CD4-positive, alpha-beta T cell (primary cell): ENCODE measurements at regions not wholly inside any gene's neighbourhood (a gene's known extent, or its start where the extent isn't known, plus 50 kb on each side); places are given as distances from the start of the nearest gene placed in this dataset.
A peak's percentile ranks its signal among the peaks of the same experiment; 100 is the strongest.

Experiments
- ATAC-seq: fragments of 200-7000 bp; cut with Tn5 transposase; one replicate; pipeline ENCODE4 v1.10.0; 2022; ENCODE audit warnings: mild to moderate bottlenecking; ENCODE audit not compliant: poor library complexity
- CTCF ChIA-PET: fragments of 350-600 bp; sonication (Branson Sonifier 250); formaldehyde crosslinking; loops from one replicate; lab custom pipeline; 2021; ENCODE audit warnings: antibody characterized with exemption, inconsistent platforms; lab: Charles Lee
- POLR2A ChIA-PET: fragments of 350-600 bp; sonication (Branson Sonifier 250); formaldehyde crosslinking; loops from one replicate; lab custom pipeline; 2021; ENCODE audit warnings: antibody characterized with exemption, inconsistent platforms; lab: Charles Lee
- DNase-seq, 14 experiments: peaks; one replicate each; pipeline ENCODE4 v3.0.0-alpha.2; 2013 to 2020; ENCODE audit warnings: mixed read lengths in 2 of 14
- H3K27ac ChIP-seq, 2 donors: one replicate each; pipeline versions ENCODE4 v1.5.1 to v1.7.0; 2013; ENCODE audit warnings: low read length in 2 of 2, low read depth in 1 of 2, mild to moderate bottlenecking in 1 of 2
- H3K27me3 ChIP-seq, 2 experiments: 1 replicate in 1 of 2; 2 replicates in 1 of 2; pipeline versions ENCODE4 v1.6.1 to v1.7.0; 2013; ENCODE audit warnings: low read length in 2 of 2, control low read depth in 1 of 2, mild to moderate bottlenecking in 1 of 2, moderate library complexity in 1 of 2; ENCODE audit not compliant: insufficient read depth in 2 of 2, control insufficient read depth in 1 of 2
- H3K36me3 ChIP-seq: one replicate; pipeline ENCODE4 v1.6.1; 2013; ENCODE audit warnings: low read length, control low read depth; ENCODE audit not compliant: insufficient read depth
- H3K4me1 ChIP-seq: one replicate; pipeline ENCODE4 v1.6.1; 2013; ENCODE audit warnings: low read length, control low read depth; ENCODE audit not compliant: insufficient read depth
- H3K4me3 ChIP-seq: one replicate; pipeline ENCODE4 v1.5.1; 2013; ENCODE audit warnings: mild to moderate bottlenecking, low read length, moderate library complexity
- H3K9me3 ChIP-seq, 2 experiments: 1 replicate in 1 of 2; 2 replicates in 1 of 2; pipeline versions ENCODE4 v1.6.1 to v1.7.0; 2013; ENCODE audit warnings: low read length in 2 of 2, mild to moderate bottlenecking in 2 of 2, control low read depth in 1 of 2, moderate library complexity in 1 of 2; ENCODE audit not compliant: control insufficient read depth in 1 of 2, insufficient read depth in 1 of 2
- H3K27ac Mint-ChIP-seq: one replicate; pipeline ENCODE4 v1.8.0; 2020; ENCODE audit warnings: mixed read lengths
- H3K27me3 Mint-ChIP-seq: one replicate; pipeline ENCODE4 v1.8.0; 2021; ENCODE audit warnings: mixed read lengths
- H3K36me3 Mint-ChIP-seq: one replicate; pipeline ENCODE4 v1.8.0; 2021; ENCODE audit warnings: low read depth, mixed read lengths
- H3K4me1 Mint-ChIP-seq: one replicate; pipeline ENCODE4 v1.8.0; 2021; ENCODE audit warnings: low read depth, mixed read lengths
- H3K4me3 Mint-ChIP-seq: one replicate; pipeline ENCODE4 v1.8.0; 2020; ENCODE audit warnings: mild to moderate bottlenecking, mixed read lengths
- H3K9me3 Mint-ChIP-seq: one replicate; pipeline ENCODE4 v1.8.0; 2020; ENCODE audit warnings: mixed read lengths
- intact Hi-C, 2 experiments: fragments of 100-400 bp; cut with DNase I in 1 of 2; cut with micrococcal nuclease in 1 of 2; formaldehyde crosslinking; loops; one replicate each; pipeline versions ENCODE4 v1.15.1 to v1.9.0; 2023 to 2025; cut with DNase I, micrococcal nuclease
- TF ChIP-seq, protein P1 (sequence below): fragments of 200-600 bp; IDR thresholded peaks from one replicate; pipeline ENCODE4 v1.8.0; 2022; ENCODE audit warnings: antibody characterized with exemption, mild to moderate bottlenecking

- ATAC-seq (peak; percentile 60), DNase-seq (peak in 4 of 14 experiments; percentile 9 to 57 (median 37))
- H3K4me3 ChIP-seq, result no peak overlapping the region
- no peak overlapping the region for H3K27ac ChIP-seq
- no peaks in the 10 kb centered on the region for H3K27me3 ChIP-seq
- Mint-ChIP-seq H3K27me3 (no peaks in the 10 kb centered on the region), H3K9me3 (peaks cover 18% of the 10 kb centered on the region), H3K36me3 (peaks cover 14% of the 10 kb centered on the region), H3K4me1 (no peaks in the 10 kb centered on the region), H3K4me3 (no peak overlapping the region), H3K27ac (no peak overlapping the region)
- peaks cover 5 to 31% of the 10 kb centered on the region in 2 experiments for H3K9me3 ChIP-seq
- TF ChIP-seq, protein P1, sequence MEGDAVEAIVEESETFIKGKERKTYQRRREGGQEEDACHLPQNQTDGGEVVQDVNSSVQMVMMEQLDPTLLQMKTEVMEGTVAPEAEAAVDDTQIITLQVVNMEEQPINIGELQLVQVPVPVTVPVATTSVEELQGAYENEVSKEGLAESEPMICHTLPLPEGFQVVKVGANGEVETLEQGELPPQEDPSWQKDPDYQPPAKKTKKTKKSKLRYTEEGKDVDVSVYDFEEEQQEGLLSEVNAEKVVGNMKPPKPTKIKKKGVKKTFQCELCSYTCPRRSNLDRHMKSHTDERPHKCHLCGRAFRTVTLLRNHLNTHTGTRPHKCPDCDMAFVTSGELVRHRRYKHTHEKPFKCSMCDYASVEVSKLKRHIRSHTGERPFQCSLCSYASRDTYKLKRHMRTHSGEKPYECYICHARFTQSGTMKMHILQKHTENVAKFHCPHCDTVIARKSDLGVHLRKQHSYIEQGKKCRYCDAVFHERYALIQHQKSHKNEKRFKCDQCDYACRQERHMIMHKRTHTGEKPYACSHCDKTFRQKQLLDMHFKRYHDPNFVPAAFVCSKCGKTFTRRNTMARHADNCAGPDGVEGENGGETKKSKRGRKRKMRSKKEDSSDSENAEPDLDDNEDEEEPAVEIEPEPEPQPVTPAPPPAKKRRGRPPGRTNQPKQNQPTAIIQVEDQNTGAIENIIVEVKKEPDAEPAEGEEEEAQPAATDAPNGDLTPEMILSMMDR, result peak; percentile 72
- no peaks in the 10 kb centered on the region for H3K4me1 ChIP-seq
- POLR2A ChIA-PET, result no interaction called here
- intact Hi-C loops, result loop anchor here (1.0 to 5.0 kb wide), 2 partner anchors 312 to 655 kb away; no protein-coding TSS in a partner anchor
- CTCF ChIA-PET, result interaction anchor here (1.4 kb wide), 1 partner anchor 23 kb away, joined by 3 read pairs; no protein-coding TSS in a partner anchor
- no peaks in the 10 kb centered on the region for H3K36me3 ChIP-seq
Observed at GRCh38 chr11:88231894-88232482, 56.7 kb upstream of the RAB38 start.

GRCh38 chr11:88229303-88229702 lies 54.1 kb upstream of the RAB38 start:
- Mint-ChIP-seq H3K36me3 (peaks cover 29% of the 10 kb centered on the region), H3K27ac (no peak overlapping the region), H3K4me1 (no peaks in the 10 kb centered on the region), H3K27me3 (no peaks in the 10 kb centered on the region), H3K4me3 (no peak overlapping the region), H3K9me3 (peaks cover 32% of the 10 kb centered on the region)
- Histone ChIP-seq H3K27ac (no peak overlapping the region), H3K36me3 (no peaks in the 10 kb centered on the region), H3K4me1 (no peaks in the 10 kb centered on the region), H3K4me3 (no peak overlapping the region), H3K27me3 (no peaks in the 10 kb centered on the region), H3K9me3 (peaks cover 5 to 33% of the 10 kb centered on the region in 2 experiments)
- DNase-seq, result no peak
- ATAC-seq, result no peak
- CTCF ChIA-PET, result no interaction called here
- POLR2A ChIA-PET, result no interaction called here
- TF ChIP-seq, protein P1, result no peak
- intact Hi-C loops, result no loop called here
